Fibroblast of upper back skin (primary cell): ENCODE measurements at regions not wholly inside any gene's neighbourhood (a gene's known extent, or its start where the extent isn't known, plus 50 kb on each side); places are given as distances from the start of the nearest gene placed in this dataset.

ENCODE experiments used
- DNase-seq: peaks from one replicate; pipeline ENCODE4 v3.0.0-alpha.2; 2013

GRCh38 chr15:97748576-97748975 lies 211.9 kb upstream of the ARRDC4 start:
- DNase-seq = no peak

DNA sequence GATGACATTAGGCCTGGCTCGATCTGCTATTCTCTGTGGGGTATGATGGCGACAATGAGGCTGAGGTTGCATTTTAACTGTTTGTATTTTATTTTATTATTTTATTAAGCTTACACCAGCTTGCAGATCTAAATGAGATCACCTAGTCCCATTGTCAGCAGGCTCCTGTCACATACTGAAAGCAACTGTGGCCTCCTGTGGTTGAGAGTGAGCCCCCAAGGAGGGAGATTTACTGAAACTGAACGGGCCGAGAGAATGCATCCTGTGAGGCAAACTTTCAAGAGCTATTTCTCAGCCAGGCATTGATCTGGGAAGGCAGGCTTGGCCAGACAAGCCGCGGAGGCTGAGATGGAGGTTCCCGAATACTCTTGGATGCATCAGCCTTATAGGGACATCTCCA lies 210.4 kb upstream of the ARRDC4 start:
- DNase-seq = no peak

DNA sequence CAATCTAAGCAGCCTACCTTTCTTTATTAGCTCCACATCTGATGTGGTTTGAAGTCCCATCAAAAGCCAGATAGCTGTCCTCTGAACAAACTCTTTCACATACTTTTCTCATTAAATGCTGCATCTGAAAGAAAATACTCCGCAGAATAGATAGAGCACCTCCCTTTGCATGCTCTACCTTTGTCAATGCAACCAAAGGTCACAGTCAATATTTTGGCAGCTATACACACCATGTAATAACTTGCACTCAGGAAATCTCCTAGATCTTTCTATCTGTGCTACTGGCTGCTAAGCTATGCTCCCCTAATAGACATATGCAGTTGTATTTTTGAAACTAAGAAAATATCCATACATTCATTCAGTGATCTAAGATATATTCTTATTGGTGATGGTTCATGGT lies 204.8 kb upstream of the ARRDC4 start:
- DNase-seq = no peak

DNA sequence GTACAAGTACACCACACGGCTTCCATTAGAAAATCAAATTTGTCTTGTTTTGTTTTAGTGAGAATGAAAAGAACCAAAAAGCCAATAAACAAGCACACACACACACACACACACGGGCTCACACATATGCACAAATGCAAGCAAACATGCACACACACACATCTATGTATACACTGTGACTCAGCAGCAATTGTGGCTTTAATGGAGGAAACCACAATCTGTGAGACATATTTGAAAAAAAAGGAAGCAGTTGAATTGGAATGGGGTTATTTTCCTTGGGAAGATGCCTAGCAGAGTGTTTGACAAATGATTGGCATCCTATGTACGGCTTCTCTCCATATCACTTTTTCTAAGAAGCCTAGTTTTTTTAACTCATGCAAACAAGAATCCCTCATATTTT lies 201.1 kb upstream of the ARRDC4 start:
- peak; percentile 59 for DNase-seq

DNA sequence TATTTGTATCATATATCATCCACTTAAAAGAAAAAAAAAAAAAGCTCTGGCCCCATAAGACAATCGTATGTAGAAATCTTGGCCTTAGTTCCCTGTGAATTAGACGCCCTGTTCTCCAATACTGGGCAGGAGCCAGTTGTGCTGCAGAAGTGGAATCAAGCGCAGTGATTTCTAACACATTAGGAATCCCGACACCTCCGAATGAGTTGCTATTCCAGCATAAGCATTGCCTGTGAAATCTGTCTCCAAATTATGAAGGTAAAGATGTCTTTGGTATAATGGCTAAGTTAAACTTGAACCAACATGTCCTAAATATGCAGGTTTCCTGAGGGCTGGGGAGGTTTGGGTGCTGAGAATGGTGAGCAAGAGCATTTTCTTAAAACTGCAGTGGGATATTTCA lies 199.4 kb upstream of the ARRDC4 start:
- no peak for DNase-seq

GRCh38 chr15:97783240-97783639 lies 177.3 kb upstream of the ARRDC4 start:
- no peak for DNase-seq

DNA sequence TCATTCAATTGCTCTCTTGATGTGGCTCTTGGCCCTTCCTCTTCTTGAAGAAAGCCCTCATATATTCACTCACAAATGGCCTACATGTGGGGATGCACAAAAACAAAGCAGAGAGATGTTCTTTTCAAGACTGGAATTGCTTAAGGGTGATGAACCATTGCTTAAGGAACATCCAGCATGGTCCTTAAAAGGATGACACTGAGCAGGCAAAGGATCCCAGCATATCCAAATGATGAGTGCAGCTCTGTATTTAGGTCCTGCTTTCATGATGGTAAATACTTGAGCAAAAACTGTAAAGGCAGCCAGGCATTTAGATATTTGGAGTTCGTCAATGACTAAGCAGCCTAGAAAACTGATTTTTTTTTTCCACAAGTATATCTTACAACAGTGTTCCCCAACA lies 173.8 kb upstream of the ARRDC4 start:
- no peak for DNase-seq

DNA sequence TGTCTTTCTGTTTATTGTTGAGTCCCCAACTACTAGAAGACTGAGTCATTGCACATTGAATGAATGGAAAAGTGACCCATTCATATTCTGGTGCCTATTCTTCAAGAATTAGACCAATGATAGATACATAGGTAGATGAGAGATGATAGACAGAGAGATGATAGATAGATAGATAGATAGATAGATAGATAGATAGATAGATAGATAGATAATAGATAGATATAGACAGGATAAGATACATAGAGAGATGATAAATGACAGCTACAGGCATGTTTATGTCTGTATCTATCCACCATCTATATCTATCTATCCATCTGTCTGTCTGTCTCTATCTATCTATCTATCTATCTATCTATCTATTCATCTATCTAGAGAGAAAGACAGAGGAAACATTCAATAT lies 170.3 kb upstream of the ARRDC4 start:
- DNase-seq = no peak

DNA sequence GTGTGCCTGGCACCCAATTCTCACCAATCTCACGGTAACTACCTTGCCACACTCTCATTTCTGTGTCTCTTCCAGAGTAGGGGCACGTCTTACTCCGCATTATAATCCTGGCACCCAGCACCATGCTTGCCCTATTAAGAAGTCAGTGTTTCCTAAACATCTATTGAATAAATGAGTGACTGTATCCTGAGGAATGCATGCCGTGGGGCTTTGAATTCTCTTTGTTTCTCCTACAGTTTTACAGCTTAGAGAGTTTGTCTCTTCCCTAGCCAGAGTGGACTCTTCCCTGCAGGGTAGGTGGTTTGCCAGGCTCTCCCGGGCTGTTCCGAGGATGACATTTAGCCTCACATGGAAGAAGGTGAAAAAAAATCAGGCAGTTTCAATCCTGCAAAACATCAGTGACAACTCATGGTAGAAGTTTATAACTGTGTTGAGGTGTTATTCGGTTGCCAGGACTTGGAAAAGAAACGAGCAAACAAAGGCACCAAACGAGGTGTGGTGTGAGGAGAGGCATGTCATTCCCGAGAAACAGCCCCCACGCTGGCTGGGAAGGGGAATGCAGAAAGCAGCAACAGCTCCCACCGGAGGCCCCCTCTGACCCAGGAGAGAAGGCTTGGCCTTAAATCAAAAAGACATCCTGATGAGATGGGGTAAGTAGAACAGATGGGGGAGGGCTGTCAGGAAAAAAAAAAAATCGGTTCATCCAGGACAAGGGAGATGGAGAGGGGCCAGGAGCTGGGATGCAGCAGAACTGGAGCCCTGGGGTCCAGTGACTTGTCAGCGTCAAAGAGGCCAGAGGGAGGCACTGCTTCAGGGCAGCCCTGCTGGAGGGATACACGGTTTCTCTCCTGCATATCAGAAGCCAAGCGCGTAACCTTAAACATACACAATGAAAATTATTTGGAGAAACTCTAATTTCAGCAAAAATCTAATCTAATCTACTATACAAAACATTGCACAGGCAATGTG lies 168.4 kb upstream of the ARRDC4 start:
- DNase-seq = no peak

- no peak for DNase-seq
These were observed 155.6 kb upstream of the ARRDC4 start for GRCh38 chr15:97804950-97805349.

DNA sequence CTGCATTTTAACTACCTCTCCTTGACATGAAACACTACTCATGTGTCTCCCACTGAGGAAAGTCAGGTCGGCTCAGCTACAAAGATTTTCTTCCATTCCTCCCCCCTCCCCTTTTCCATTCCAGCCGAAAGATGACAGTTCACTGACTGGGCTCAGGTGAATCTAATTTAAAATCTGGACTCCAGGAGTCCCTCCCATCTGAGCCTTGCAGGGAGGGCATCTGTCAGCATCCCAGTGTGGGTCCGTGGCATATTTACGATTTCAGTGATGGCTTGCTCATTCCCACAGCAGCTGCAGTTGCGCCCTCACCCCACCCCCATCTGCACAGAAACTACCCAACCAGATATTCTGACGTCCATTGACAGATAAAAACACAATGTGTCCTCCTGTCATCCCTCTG lies 153.7 kb upstream of the ARRDC4 start:
- DNase-seq = no peak

DNA sequence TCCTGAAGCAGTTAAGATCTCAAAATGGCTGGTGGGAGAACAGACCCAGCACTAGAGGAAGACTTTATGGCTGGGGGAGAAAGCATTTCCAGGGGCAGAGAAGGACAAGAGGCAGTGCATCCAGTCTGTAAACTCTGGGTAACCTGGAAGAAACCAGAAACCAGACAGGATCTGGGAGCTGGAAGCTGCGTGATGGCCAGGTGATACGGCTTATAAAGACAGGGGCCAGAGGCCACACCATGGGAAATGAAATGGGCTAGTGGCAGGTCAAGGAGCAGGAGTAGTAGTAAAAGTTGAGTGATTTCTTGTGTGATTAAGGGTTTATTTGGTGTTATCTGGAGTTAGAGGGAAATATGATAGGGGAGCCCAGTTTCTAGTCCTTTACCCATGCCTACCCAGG lies 144.7 kb upstream of the ARRDC4 start:
- no peak for DNase-seq

DNA sequence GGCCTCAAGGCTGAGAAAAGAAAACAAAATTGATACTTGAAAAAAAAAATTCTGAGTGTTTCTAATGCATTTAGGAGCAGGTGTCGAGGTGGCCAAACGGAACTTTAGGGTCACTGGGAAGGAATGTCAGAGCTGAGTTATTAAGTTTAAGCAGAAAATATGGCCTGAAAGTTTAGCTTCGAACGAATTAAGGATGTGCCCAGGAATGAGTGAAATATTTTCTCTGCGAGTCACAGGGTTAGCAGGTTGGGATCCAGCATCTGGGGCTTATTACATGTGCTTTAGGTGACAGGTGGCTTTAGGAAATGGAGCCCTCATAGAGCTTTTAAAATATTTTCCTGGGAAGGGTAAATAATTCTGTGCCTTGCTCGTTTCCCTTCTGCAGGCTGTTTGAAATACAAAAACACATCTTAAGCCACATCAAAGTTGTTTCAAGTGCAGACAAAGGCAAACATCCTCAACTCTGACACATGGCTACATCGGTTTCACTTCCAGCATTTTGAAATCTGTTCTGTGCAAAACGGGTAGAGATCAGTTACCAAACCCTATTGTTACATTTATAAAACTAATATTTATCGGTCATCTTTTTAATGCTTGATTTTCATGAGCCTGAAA lies 143.1 kb upstream of the ARRDC4 start:
- no peak for DNase-seq

GRCh38 chr15:97836003-97836402 lies 124.5 kb upstream of the ARRDC4 start:
- DNase-seq = no peak

- DNase-seq = no peak
These were observed 122.6 kb upstream of the ARRDC4 start for GRCh38 chr15:97837896-97838295.

DNA sequence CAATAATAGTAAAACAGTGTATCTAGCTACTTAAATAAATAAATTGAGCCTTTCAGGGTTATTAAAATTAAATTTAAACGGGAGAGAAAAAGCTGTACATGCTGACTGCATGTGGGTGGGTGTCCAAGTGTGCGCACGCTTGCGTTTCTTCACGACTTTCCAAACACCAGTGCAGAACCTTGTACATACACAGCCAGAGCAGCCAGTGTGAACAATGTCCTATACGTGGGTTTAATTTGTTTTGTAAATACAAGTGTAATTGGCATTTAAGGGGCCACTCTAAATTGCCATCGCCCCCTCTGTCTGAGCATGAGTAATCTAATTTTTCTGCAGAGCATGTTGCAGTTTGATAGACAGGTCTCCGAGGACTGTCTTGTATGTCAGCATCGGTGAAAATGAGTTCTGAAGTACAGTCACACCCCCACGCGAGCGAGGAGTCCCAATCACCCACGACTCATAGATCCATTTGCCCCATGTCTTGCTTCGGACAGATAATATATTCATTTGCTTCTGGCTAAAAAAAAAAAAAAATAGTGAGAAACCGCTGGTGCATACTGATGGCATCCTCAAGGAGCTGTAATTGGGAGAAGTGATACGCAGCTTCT lies 121.8 kb upstream of the ARRDC4 start:
- no peak for DNase-seq

DNA sequence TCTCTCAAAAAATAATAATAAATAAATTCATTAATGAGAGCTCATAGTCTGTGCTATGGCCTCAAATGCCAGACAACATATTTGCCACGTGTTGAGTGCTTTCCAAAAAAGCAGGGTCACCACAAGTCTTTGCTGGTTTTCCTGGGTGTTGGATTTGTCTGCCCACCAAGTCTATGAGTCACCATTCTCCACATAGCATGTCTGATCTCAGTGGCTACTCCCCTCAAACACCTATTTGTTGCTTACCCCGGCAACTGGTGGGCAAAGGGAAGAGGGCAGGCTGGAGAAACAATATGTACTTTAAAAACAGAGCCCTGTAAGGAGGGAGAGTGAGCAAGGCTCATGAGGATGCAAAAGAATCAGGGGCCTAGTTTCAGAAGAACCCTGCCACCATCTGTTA lies 120.0 kb upstream of the ARRDC4 start:
- DNase-seq = no peak

DNA sequence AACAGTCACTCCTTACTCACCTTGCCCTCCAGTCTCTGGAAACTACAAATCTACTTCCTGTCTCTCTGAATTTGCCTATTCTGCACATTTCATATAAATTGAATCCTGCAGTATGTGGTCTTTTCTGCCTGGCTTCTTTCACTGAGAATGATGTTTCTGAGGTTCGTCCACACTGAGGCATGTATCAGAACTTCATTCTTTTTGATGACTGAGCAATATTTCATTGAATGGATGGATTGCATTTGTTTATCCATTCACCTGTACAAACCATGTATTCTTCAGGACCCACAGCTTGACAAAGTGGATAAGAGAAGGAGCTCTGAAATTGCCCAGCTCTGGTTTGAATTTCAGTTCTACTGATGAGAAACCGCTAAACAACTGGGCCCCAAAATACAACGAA lies 118.9 kb upstream of the ARRDC4 start:
- no peak for DNase-seq

DNA sequence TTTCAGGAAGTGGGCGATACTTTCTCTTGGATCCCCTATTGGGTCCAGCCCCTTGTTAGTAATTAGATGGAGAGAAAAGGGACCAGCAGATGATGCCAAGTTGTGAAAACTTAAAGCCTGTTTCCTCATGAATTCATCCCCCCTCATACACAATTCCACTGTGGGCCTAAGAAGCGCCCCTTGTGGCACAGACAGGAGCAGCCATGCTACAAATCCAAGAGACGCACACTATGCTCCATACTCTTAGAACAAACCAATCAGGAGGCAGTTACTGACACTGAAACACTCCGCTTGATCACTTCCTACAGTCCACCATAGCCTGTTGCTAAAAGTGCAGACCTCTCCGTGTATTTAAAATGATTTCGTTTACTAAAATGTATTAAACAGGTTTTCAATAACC lies 111.3 kb upstream of the ARRDC4 start:
- DNase-seq = no peak

DNA sequence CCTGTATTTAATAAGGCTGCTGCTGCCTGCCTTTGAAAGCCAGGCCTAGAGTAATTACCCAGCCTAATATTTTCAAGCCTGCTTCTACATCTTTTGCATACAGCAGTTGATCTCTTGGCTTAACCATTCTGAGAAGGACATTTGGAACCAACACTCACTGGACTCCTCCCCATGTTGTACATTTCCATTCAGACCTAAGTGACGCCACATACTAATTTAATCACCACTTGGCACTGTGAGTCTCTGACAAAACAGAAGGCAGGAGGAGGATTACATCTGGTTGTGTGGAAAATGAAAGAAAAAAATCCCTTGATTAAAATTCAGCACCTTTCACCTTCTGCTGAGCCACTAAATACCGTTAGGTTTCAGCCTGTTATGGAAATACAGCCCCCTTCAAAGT lies 102.2 kb upstream of the ARRDC4 start:
- no peak for DNase-seq

DNA sequence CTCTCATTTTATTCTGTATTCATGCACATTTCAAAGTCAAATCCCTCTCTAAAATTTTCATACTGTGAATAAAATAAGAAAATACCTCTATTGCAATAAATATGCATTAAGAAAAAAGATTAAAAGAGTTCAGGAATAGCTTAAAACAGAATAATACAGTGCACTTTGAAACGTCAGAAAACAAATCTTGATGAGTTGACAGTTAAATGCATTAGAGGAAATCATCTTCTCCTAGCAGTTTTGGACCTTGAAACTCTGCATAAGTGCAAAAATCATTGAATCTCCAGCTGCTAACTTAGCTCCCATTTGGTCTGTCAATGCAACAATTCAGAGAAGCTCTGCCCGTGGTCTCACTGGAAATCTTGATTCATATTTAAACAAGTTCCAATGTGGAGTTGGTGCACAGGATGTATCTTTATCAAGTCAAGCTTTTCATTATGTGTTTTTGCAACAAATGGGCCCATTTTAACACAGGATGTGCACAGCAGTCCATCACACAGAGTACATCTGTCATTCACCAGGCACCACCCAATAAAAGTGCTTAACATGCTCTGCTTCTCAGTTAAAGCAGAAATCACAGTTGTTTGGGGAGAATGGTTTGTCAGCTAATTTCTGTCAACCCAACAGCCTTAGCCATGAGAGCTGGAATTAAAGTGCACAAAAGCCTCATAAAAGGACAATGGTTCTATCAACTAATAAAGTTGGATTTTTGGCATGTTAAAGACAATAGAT lies 98.8 kb upstream of the ARRDC4 start:
- no peak for DNase-seq

DNA sequence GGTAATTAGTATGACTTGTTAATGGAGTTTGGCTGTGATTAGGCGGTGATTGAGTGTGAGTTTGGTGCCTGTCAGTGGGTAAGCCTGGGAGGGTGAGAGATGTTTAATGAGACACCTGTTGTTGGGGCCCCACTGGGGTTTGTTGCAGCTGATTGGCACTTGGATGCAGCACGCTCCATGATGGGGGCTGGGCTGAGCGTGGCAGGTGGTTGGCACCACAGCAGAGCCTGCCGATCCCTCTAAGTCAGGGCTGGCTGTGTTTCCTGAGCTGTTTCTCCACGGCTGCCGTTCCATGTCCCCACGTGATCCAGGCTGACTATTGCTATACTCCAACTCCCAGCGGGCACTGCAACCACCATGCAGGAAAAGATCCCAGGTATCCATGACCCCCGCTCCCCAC lies 93.5 kb upstream of the ARRDC4 start:
- no peak for DNase-seq

- DNase-seq = no peak
These were observed 92.6 kb upstream of the ARRDC4 start for GRCh38 chr15:97867870-97868269.
